HepG2 (cell line): ENCODE measurements at regions not wholly inside any gene's neighbourhood (a gene's known extent, or its start where the extent isn't known, plus 50 kb on each side); places are given as distances from the start of the nearest gene placed in this dataset.

Experiments used
- ATAC-seq: fragments of 200-7000 bp; cut with Tn5 transposase; 3 replicates; pipeline ENCODE4 v1.9.1; 2020; ENCODE audit warnings: mild to moderate bottlenecking, moderate library complexity
- BruUV-seq: library from RNA; stranded (reverse); fragments of 400-500 nt; replicated peaks from 2 replicates; lab custom pipeline; 2021; lab: Mats Ljungman, UMichigan
- CTCF ChIA-PET: fragments of 300-600 bp; formaldehyde crosslinking; extraction: SDS; loops from one replicate; lab custom pipeline; 2021; ENCODE audit warnings: low total read pairs, inconsistent platforms, low intra/inter-chr PET ratio; lab: Yijun Ruan, JAX
- POLR2A ChIA-PET: fragments of 350-600 bp; sonication (Branson Sonifier 250); formaldehyde crosslinking; loops from one replicate; lab custom pipeline; 2020; ENCODE audit warnings: antibody characterized with exemption, inconsistent platforms; lab: Yijun Ruan, JAX
- DNase-seq: peaks from one replicate; pipeline ENCODE4 v3.0.0-alpha.2; 2015; ENCODE audit warnings: low spot score
- FAIRE-seq: peaks from 3 replicates; lab custom pipeline; 2011; peaks lifted over from hg19 to GRCh38; lab: Jason Lieb, UNC
- H2AFZ ChIP-seq: one replicate; pipeline ENCODE4 v1.6.1; 2011; ENCODE audit warnings: low read length, inconsistent platforms
- H3K27ac ChIP-seq: fragments of 300-600 bp; 3 replicates; pipeline ENCODE4 v1.8.0; 2011; ENCODE audit warnings: mixed run types, mild to moderate bottlenecking, mixed read lengths, low read length, inconsistent platforms; ENCODE audit not compliant: insufficient read depth; ENCODE audit errors: extremely low read length
- H3K27me3 ChIP-seq, 2 experiments: fragments of 200-600 bp in 1 of 2; 2 replicates in 1 of 2; 3 replicates in 1 of 2; pipeline versions ENCODE4 v1.6.0 to v1.8.0; 2011; ENCODE audit warnings: low read length in 2 of 2, mild to moderate bottlenecking in 2 of 2, moderate library complexity in 2 of 2, inconsistent platforms in 1 of 2; ENCODE audit not compliant: insufficient read depth in 2 of 2, control insufficient read depth in 1 of 2
- H3K36me3 ChIP-seq, 2 experiments: fragments of 200-600 bp in 1 of 2; replicated peaks in 1 of 2; 2 replicates in 1 of 2; 3 replicates in 1 of 2; pipeline versions ENCODE4 v1.5.1 to v1.8.0; 2011; ENCODE audit warnings: low read length in 2 of 2, inconsistent platforms in 1 of 2; ENCODE audit not compliant: insufficient read depth in 2 of 2, control insufficient read depth in 1 of 2
- H3K4me1 ChIP-seq: 2 replicates; pipeline ENCODE4 v1.5.1; 2012; ENCODE audit warnings: low read length, inconsistent platforms; ENCODE audit not compliant: insufficient read depth
- H3K4me2 ChIP-seq: 2 replicates; pipeline ENCODE4 v1.6.0; 2011; ENCODE audit warnings: low read depth, low read length, inconsistent platforms
- H3K4me3 ChIP-seq, 3 experiments: fragments of 200-600 bp in 1 of 3; sonication (generic), shearing (Covaris generic) in 1 of 3; replicated peaks in 1 of 3; 2 replicates each; pipeline ENCODE4 v1.5.1; 2011 to 2016; ENCODE audit warnings: low read length in 3 of 3, inconsistent platforms in 2 of 3, low read depth in 2 of 3, mild to moderate bottlenecking in 2 of 3, control low read depth in 1 of 3, mixed read lengths in 1 of 3; ENCODE audit not compliant: insufficient read depth in 1 of 3
- H3K79me2 ChIP-seq: one replicate; pipeline ENCODE4 v1.6.1; 2011; ENCODE audit warnings: low read length, inconsistent platforms; ENCODE audit not compliant: insufficient read depth
- H3K9ac ChIP-seq: 2 replicates; pipeline ENCODE4 v1.6.0; 2011; ENCODE audit warnings: mild to moderate bottlenecking, low read depth, low read length, inconsistent platforms; ENCODE audit not compliant: insufficient read depth
- H3K9me3 ChIP-seq: 2 replicates; pipeline ENCODE4 v1.5.1; 2012; ENCODE audit warnings: mild to moderate bottlenecking, low read length
- H4K20me1 ChIP-seq: 2 replicates; pipeline ENCODE4 v1.6.0; 2011; ENCODE audit warnings: inconsistent platforms, mild to moderate bottlenecking, low read length, moderate library complexity; ENCODE audit not compliant: insufficient read depth
- CEBPB ChIP-seq: IDR thresholded peaks from 2 replicates; pipeline ENCODE4 v1.6.1; 2011; ENCODE audit warnings: low read depth, low read length, improper control_type of control experiment, borderline replicate concordance
- ESRRA ChIP-seq: sonication (generic); formaldehyde crosslinking; IDR thresholded peaks from 2 replicates; pipeline ENCODE4 v1.5.1; 2020; ENCODE audit warnings: mild to moderate bottlenecking, low read depth, missing genetic modification reagents
- EZH2 ChIP-seq: conservative IDR thresholded peaks from 2 replicates; pipeline ENCODE4 v1.6.1; 2012; ENCODE audit warnings: mild to moderate bottlenecking, low read depth, low read length, moderate library complexity
- HNF4G ChIP-seq, 2 experiments: sonication (generic) in 1 of 2; formaldehyde crosslinking in 1 of 2; IDR thresholded peaks; 2 replicates each; pipeline versions ENCODE4 v1.4.0 to v1.6.1; 2011 to 2020; ENCODE audit warnings: borderline replicate concordance in 2 of 2, low read depth in 2 of 2, mild to moderate bottlenecking in 2 of 2, low read length in 1 of 2, missing genetic modification reagents in 1 of 2, moderate library complexity in 1 of 2
- PHF20 ChIP-seq: sonication (generic); formaldehyde crosslinking; IDR thresholded peaks from 2 replicates; pipeline ENCODE4 v1.5.0; 2020; ENCODE audit warnings: mild to moderate bottlenecking, missing genetic modification reagents
- ZBTB42 ChIP-seq: sonication (generic); formaldehyde crosslinking; IDR thresholded peaks from 2 replicates; pipeline ENCODE4 v1.5.0; 2020; ENCODE audit warnings: mild to moderate bottlenecking, missing genetic modification reagents
- WGBS: methylation state at CpG from one replicate; pipeline ENCODE4 v1.1.6; 2017; ENCODE audit warnings: low lambda C conversion rate; 5-methylcytosine and 5-hydroxymethylcytosine counted together
- in situ Hi-C: cut with HindIII; loops from 2 replicates; pipeline ENCODE4 v1.10.0; 2017; ENCODE audit warnings: low pct_unique_long_range_greater_than_20kb; ENCODE audit not compliant: extremely low pct_ligation_motif_present
- intact Hi-C: fragments of 100-400 bp; cut with micrococcal nuclease; formaldehyde crosslinking; loops from one replicate; pipeline ENCODE4 v1.10.0; 2022; ENCODE audit not compliant: unreplicated experiment
- TF ChIP-seq, protein P1 (sequence below): sonication (generic); formaldehyde crosslinking; IDR thresholded peaks from 2 replicates; pipeline ENCODE4 v1.5.0; 2020; ENCODE audit warnings: missing genetic modification reagents
- TF ChIP-seq, protein P2 (sequence below): sonication (generic); formaldehyde crosslinking; IDR thresholded peaks from 2 replicates; pipeline ENCODE4 v1.5.0; 2020; ENCODE audit warnings: mild to moderate bottlenecking, missing genetic modification reagents

- no peak overlapping the region for H2AFZ ChIP-seq
- DNase-seq (no peak), ATAC-seq (no peak), FAIRE-seq (no peak)
- no peaks in the 10 kb centered on the region for H4K20me1 ChIP-seq
- intact Hi-C loops: no loop called here
- no peaks in the 10 kb centered on the region for H3K36me3 ChIP-seq
- no peaks in the 10 kb centered on the region for H3K79me2 ChIP-seq
- no peak overlapping the region for H3K9ac ChIP-seq
- no peak overlapping the region for H3K27ac ChIP-seq
- no peak overlapping the region for H3K4me2 ChIP-seq
- H3K27me3 ChIP-seq: peaks cover 5 to 10% of the 10 kb centered on the region in 2 experiments; a peak in 3 of 5 replicates
- POLR2A ChIA-PET: no interaction called here
- TF ChIP-seq CEBPB (peak; percentile 65), EZH2 (no peak)
- H3K4me3 ChIP-seq: no peak overlapping the region
- H3K9me3 ChIP-seq: no peaks in the 10 kb centered on the region
- CTCF ChIA-PET: no interaction called here
- BruUV-seq: no TSS peak
- in situ Hi-C loops: no loop called here
- peaks cover 7% of the 10 kb centered on the region for H3K4me1 ChIP-seq
- WGBS: 20% methylated on average over 4 of the region's 4 CpGs
Measured at GRCh38 chr20:5667705-5668528, 57.1 kb upstream of the GPCPD1 start.

GRCh38 chr20:5665417-5665816 lies 54.6 kb upstream of the GPCPD1 start:
- Histone ChIP-seq H3K27me3 (peaks cover 5 to 13% of the 10 kb centered on the region in 2 experiments; a peak in 3 of 5 replicates), H3K9ac (no peak overlapping the region), H2AFZ (no peak overlapping the region), H3K27ac (no peak overlapping the region), H4K20me1 (no peaks in the 10 kb centered on the region), H3K4me3 (no peak overlapping the region), H3K9me3 (no peaks in the 10 kb centered on the region), H3K4me2 (no peak overlapping the region), H3K79me2 (no peaks in the 10 kb centered on the region), H3K4me1 (peaks cover 8% of the 10 kb centered on the region), H3K36me3 (no peaks in the 10 kb centered on the region)
- no TSS peak for BruUV-seq
- in situ Hi-C loops (no loop called here), intact Hi-C loops (no loop called here)
- ATAC-seq (peak; percentile 41; the same call in 2 of the 3 replicates), DNase-seq (no peak), FAIRE-seq (no peak)
- 19% methylated on average over 2 of the region's 2 CpGs for WGBS
- no peak for TF ChIP-seq ZBTB42
- no peak for TF ChIP-seq HNF4G (IDR thresholded peaks at IDR 0.05; ENCODE audit: borderline replicate concordance, low read depth, low read length)
- no peak for TF ChIP-seq HNF4G (CRISPR knock-in tag; IDR thresholded peaks at IDR 0.05; ENCODE audit: borderline replicate concordance, low read depth)
- no peak for TF ChIP-seq ESRRA
- TF ChIP-seq, protein P1, sequence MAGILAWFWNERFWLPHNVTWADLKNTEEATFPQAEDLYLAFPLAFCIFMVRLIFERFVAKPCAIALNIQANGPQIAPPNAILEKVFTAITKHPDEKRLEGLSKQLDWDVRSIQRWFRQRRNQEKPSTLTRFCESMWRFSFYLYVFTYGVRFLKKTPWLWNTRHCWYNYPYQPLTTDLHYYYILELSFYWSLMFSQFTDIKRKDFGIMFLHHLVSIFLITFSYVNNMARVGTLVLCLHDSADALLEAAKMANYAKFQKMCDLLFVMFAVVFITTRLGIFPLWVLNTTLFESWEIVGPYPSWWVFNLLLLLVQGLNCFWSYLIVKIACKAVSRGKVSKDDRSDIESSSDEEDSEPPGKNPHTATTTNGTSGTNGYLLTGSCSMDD (CRISPR knock-in tag): no peak
- TF ChIP-seq, protein P2, sequence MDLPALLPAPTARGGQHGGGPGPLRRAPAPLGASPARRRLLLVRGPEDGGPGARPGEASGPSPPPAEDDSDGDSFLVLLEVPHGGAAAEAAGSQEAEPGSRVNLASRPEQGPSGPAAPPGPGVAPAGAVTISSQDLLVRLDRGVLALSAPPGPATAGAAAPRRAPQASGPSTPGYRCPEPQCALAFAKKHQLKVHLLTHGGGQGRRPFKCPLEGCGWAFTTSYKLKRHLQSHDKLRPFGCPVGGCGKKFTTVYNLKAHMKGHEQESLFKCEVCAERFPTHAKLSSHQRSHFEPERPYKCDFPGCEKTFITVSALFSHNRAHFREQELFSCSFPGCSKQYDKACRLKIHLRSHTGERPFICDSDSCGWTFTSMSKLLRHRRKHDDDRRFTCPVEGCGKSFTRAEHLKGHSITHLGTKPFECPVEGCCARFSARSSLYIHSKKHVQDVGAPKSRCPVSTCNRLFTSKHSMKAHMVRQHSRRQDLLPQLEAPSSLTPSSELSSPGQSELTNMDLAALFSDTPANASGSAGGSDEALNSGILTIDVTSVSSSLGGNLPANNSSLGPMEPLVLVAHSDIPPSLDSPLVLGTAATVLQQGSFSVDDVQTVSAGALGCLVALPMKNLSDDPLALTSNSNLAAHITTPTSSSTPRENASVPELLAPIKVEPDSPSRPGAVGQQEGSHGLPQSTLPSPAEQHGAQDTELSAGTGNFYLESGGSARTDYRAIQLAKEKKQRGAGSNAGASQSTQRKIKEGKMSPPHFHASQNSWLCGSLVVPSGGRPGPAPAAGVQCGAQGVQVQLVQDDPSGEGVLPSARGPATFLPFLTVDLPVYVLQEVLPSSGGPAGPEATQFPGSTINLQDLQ: no peak
- TF ChIP-seq PHF20 (CRISPR knock-in tag): no peak
- POLR2A ChIA-PET: no interaction called here
- CTCF ChIA-PET: no interaction called here
